ENCODE measurements at regions not wholly inside any gene's neighbourhood (a gene's known extent, or its start where the extent isn't known, plus 50 kb on each side); places are given as distances from the start of the nearest gene placed in this dataset.
A peak's percentile ranks its signal among the peaks of the same experiment; 100 is the strongest.

- ChIA-PET POLR2A (ENCODE audit: unreplicated experiment) (no interaction called here), CTCF (no interaction called here)
- H3K9me2 ChIP-seq (replicated peaks; ENCODE audit: low read length), result no peaks in the 10 kb centered on the region
- H3K9me3 ChIP-seq (ENCODE audit: low read length), result no peaks in the 10 kb centered on the region
- no peak overlapping the region for H3K4me3 ChIP-seq (ENCODE audit: low read length)
- H4K20me1 ChIP-seq (ENCODE audit: low read length), result no peaks in the 10 kb centered on the region
- TF ChIP-seq EZH2 (IDR thresholded peaks at IDR 0.05; ENCODE audit: low read length, unreplicated experiment) (no peak), EZH2phosphoT487 (IDR thresholded peaks at IDR 0.05; ENCODE audit: borderline replicate concordance, low read length) (no peak)
- TF ChIP-seq, protein P1, sequence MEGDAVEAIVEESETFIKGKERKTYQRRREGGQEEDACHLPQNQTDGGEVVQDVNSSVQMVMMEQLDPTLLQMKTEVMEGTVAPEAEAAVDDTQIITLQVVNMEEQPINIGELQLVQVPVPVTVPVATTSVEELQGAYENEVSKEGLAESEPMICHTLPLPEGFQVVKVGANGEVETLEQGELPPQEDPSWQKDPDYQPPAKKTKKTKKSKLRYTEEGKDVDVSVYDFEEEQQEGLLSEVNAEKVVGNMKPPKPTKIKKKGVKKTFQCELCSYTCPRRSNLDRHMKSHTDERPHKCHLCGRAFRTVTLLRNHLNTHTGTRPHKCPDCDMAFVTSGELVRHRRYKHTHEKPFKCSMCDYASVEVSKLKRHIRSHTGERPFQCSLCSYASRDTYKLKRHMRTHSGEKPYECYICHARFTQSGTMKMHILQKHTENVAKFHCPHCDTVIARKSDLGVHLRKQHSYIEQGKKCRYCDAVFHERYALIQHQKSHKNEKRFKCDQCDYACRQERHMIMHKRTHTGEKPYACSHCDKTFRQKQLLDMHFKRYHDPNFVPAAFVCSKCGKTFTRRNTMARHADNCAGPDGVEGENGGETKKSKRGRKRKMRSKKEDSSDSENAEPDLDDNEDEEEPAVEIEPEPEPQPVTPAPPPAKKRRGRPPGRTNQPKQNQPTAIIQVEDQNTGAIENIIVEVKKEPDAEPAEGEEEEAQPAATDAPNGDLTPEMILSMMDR (conservative IDR thresholded peaks at IDR 0.05; ENCODE audit: low read depth, low read length), result no peak
- DNase-seq (peak; percentile 65), ATAC-seq (peak; percentile 90)
- H2AFZ ChIP-seq (ENCODE audit: low read length), result no peak overlapping the region
- H3F3A ChIP-seq (ENCODE audit: low read length, unreplicated experiment), result no peaks in the 10 kb centered on the region
- no peak overlapping the region for H3K9ac ChIP-seq (ENCODE audit: low read length)
- no TSS peak for BruUV-seq (replicated peaks)
- H3K79me2 ChIP-seq (ENCODE audit: low read length), result no peaks in the 10 kb centered on the region
- peak overlapping the region; percentile 50 for H3K4me2 ChIP-seq (ENCODE audit: low read length)
- intact Hi-C loops (cut with micrococcal nuclease), result loop anchor here (2.0 to 10.0 kb wide), 2 partner anchors 170 to 266 kb away; no protein-coding TSS in a partner anchor
- H3K36me3 ChIP-seq (ENCODE audit: low read depth, low read length), result no peaks in the 10 kb centered on the region
- peak overlapping the region; percentile 27 for H3K27ac ChIP-seq (ENCODE audit: low read length)
- H3K27me3 ChIP-seq (ENCODE audit: low read length), result no peaks in the 10 kb centered on the region
- peaks cover 30% of the 10 kb centered on the region for H3K4me1 ChIP-seq (ENCODE audit: insufficient read depth, low read length)
Observed at GRCh38 chr6:91704531-91704930, 1117.7 kb upstream of the MAP3K7 start.

GRCh38 chr6:91697010-91697695 lies 1110.3 kb upstream of the MAP3K7 start:
- DNase-seq (peak; percentile 81), ATAC-seq (peak; percentile 87)
- BruUV-seq (replicated peaks), result no TSS peak

More at GRCh38 chr6:91697010-91697695, 1110.3 kb upstream of the MAP3K7 start:
- ChIA-PET POLR2A (ENCODE audit: unreplicated experiment) (interaction anchor here (0.5 to 0.6 kb wide), 2 partner anchors 187 to 287 kb away, joined by 3 read pairs; no protein-coding TSS in a partner anchor), CTCF (no interaction called here)
- H3K9me3 ChIP-seq (ENCODE audit: low read length), result no peaks in the 10 kb centered on the region
- H3K4me2 ChIP-seq (ENCODE audit: low read length), result peak overlapping the region; percentile 51; the same call in 1 of the 2 replicates
- no peaks in the 10 kb centered on the region for H3K9me2 ChIP-seq (replicated peaks; ENCODE audit: low read length)
- H3K4me3 ChIP-seq (ENCODE audit: low read length), result no peak overlapping the region
- H3K27me3 ChIP-seq (ENCODE audit: low read length), result no peaks in the 10 kb centered on the region
- no peak overlapping the region for H2AFZ ChIP-seq (ENCODE audit: low read length)
- H4K20me1 ChIP-seq (ENCODE audit: low read length), result no peaks in the 10 kb centered on the region
- no peaks in the 10 kb centered on the region for H3K36me3 ChIP-seq (ENCODE audit: low read depth, low read length)
- H3K4me1 ChIP-seq (ENCODE audit: insufficient read depth, low read length), result peaks cover 26% of the 10 kb centered on the region
- intact Hi-C loops (cut with micrococcal nuclease), result no loop called here
- H3K27ac ChIP-seq (ENCODE audit: low read length), result peak overlapping the region; percentile 33; the same call in 1 of the 2 replicates
- peaks cover 6% of the 10 kb centered on the region for H3F3A ChIP-seq (ENCODE audit: low read length, unreplicated experiment)
- H3K79me2 ChIP-seq (ENCODE audit: low read length), result no peaks in the 10 kb centered on the region
- no peak overlapping the region for H3K9ac ChIP-seq (ENCODE audit: low read length)
- TF ChIP-seq EZH2 (IDR thresholded peaks at IDR 0.05; ENCODE audit: low read length, unreplicated experiment) (no peak), EZH2phosphoT487 (IDR thresholded peaks at IDR 0.05; ENCODE audit: borderline replicate concordance, low read length) (no peak)
- TF ChIP-seq, protein P1 (conservative IDR thresholded peaks at IDR 0.05; ENCODE audit: low read depth, low read length), result no peak

Measured in PC-3 (cell line).